ENCODE measurements at regions not wholly inside any gene's neighbourhood (a gene's known extent, or its start where the extent isn't known, plus 50 kb on each side); places are given as distances from the start of the nearest gene placed in this dataset.

DNA sequence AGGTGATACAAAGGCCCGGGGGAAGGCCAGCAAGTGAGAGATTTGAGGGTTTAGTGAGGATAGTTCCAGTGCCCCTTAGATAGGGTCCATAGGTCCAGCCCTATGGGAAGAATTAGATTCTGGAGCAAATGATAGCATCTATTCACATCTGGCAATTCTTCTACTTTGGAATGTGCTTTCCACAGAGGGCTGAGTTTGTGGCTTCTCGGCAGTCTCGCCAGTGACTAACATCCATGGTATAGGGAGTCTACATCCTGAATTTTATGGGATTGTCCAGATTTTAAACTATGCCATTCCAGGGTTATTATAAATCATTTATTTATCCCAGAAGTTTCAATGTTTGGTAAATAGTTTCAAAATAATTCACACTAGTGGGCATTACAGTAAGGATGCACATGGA lies 207.3 kb upstream of the ADO start:
- no peak for TF ChIP-seq EZH2 (IDR thresholded peaks at IDR 0.05; ENCODE audit: borderline replicate concordance, low read length)
- TF ChIP-seq, protein P1, sequence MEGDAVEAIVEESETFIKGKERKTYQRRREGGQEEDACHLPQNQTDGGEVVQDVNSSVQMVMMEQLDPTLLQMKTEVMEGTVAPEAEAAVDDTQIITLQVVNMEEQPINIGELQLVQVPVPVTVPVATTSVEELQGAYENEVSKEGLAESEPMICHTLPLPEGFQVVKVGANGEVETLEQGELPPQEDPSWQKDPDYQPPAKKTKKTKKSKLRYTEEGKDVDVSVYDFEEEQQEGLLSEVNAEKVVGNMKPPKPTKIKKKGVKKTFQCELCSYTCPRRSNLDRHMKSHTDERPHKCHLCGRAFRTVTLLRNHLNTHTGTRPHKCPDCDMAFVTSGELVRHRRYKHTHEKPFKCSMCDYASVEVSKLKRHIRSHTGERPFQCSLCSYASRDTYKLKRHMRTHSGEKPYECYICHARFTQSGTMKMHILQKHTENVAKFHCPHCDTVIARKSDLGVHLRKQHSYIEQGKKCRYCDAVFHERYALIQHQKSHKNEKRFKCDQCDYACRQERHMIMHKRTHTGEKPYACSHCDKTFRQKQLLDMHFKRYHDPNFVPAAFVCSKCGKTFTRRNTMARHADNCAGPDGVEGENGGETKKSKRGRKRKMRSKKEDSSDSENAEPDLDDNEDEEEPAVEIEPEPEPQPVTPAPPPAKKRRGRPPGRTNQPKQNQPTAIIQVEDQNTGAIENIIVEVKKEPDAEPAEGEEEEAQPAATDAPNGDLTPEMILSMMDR (IDR thresholded peaks at IDR 0.05; ENCODE audit: low read length) = no peak

Measured in OCI-LY1 (cell line).